ENCODE measurements at regions not wholly inside any gene's neighbourhood (a gene's known extent, or its start where the extent isn't known, plus 50 kb on each side); places are given as distances from the start of the nearest gene placed in this dataset.
"Not testable (repeated sequence)": the region's sequence is repeated elsewhere in the genome, so short reads cannot be mapped to it uniquely, and the experiment has no call there.

DNA sequence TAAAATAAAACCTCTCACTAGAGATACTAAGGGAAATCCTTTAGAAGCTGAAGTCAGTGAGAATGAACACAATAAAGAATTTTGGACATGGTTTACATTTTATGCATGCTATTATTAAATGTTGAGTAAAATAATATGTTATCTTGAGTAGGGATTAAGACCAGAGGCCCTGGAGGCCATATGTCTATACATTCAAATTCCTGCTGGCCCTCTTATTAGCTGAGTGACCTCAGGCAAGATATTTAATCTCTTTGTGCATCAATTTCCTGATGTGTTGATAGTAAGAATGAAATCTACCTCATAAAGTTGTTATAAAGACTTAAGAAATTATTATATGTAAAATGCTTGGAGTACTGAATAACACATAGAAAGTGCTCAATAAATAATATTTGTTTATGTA lies 281.1 kb upstream of the KLF4 start:
- TF ChIP-seq, protein P1, sequence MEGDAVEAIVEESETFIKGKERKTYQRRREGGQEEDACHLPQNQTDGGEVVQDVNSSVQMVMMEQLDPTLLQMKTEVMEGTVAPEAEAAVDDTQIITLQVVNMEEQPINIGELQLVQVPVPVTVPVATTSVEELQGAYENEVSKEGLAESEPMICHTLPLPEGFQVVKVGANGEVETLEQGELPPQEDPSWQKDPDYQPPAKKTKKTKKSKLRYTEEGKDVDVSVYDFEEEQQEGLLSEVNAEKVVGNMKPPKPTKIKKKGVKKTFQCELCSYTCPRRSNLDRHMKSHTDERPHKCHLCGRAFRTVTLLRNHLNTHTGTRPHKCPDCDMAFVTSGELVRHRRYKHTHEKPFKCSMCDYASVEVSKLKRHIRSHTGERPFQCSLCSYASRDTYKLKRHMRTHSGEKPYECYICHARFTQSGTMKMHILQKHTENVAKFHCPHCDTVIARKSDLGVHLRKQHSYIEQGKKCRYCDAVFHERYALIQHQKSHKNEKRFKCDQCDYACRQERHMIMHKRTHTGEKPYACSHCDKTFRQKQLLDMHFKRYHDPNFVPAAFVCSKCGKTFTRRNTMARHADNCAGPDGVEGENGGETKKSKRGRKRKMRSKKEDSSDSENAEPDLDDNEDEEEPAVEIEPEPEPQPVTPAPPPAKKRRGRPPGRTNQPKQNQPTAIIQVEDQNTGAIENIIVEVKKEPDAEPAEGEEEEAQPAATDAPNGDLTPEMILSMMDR (IDR thresholded peaks at IDR 0.05), result no peak
- no peak overlapping the region for H3K9ac ChIP-seq (ENCODE audit: low read depth in 2 of 2, low read length in 2 of 2)
- no peak for DNase-seq
- intact Hi-C loops (cut with DNase I), result no loop called here
- H3K27ac ChIP-seq, result no peak overlapping the region
- H3K9me3 ChIP-seq, result no peaks in the 10 kb centered on the region
- H3K27me3 ChIP-seq, result no peaks in the 10 kb centered on the region
- no peak overlapping the region for H3K4me3 ChIP-seq
- H3K36me3 ChIP-seq, result no peaks in the 10 kb centered on the region
- no peaks in the 10 kb centered on the region for H3K4me1 ChIP-seq

DNA sequence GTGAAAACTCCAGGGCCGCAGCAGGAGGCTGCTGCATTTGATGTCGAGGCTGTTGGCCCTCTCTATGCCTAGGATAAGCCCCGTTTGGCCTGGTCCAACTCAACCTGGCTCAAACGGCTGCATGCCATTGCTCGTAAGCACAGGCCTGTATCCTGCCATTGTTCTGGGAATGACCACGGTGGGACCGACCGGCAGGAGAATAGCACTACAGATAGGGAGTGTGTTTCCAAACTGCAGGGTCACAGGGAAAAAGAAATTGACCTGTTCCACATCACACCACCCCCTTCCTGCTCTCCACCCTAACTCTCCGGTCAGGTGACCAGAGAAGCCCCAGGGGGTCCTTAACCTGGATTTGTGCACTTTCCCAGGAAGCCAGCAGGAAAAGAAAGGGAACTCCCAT lies 278.7 kb upstream of the KLF4 start:
- no peak overlapping the region for H3K27ac ChIP-seq

DNA sequence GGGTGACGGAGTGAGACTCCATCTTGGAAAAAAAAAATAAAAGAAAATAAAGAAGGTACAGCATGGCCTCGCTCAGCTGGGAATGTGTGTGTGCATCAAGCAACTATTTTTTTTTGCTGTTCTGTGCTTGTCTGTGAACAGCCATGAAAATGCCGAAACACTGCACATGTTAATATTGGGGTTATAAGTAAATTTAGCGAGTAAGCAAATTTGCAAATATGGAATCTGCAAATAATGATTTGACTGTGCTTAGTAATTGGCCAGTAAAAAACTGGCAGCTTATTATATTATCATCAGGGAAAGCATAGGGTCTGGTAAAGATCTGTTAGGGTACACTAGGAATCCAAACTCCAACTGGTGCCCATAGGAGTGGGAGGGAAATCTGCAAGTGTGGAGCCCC lies 278.1 kb upstream of the KLF4 start:
- DNase-seq, result no peak
- Histone ChIP-seq H3K9me3 (no peaks in the 10 kb centered on the region), H3K27me3 (no peaks in the 10 kb centered on the region), H3K36me3 (no peaks in the 10 kb centered on the region), H3K4me1 (no peaks in the 10 kb centered on the region), H3K9ac (ENCODE audit: low read depth in 2 of 2, low read length in 2 of 2) (no peak overlapping the region), H3K27ac (no peak overlapping the region), H3K4me3 (no peak overlapping the region)
- intact Hi-C loops (cut with DNase I), result no loop called here
- TF ChIP-seq, protein P1 (IDR thresholded peaks at IDR 0.05), result no peak

More for the DNA sequence above, 278.7 kb upstream of the KLF4 start:
- H3K9me3 ChIP-seq, result no peaks in the 10 kb centered on the region
- no peak for DNase-seq
- H3K4me1 ChIP-seq, result no peaks in the 10 kb centered on the region
- TF ChIP-seq, protein P1 (IDR thresholded peaks at IDR 0.05), result no peak
- H3K9ac ChIP-seq (ENCODE audit: low read depth in 2 of 2, low read length in 2 of 2), result no peak overlapping the region
- intact Hi-C loops (cut with DNase I), result no loop called here
- no peaks in the 10 kb centered on the region for H3K36me3 ChIP-seq
- H3K27me3 ChIP-seq, result no peaks in the 10 kb centered on the region
- no peak overlapping the region for H3K4me3 ChIP-seq

DNA sequence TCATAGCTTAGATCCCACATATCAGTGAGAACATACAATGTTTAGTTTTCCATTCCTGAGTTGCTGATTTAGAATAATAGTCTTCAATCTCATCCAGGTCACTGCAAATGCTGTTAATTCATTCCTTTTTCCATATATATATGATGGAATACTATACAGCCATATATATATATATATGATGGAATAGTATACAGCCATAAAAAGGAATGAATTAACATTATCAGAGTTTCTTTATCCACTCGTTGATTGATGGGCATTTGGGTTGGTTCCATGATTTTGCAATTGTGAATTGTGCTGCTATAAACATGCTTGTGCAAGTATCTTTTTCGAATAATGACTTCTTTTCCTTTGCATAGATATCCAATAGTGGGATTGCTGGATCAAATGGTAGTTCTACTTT lies 273.9 kb upstream of the KLF4 start:
- intact Hi-C loops (cut with DNase I); DNase-seq: not testable (repeated sequence)

DNA sequence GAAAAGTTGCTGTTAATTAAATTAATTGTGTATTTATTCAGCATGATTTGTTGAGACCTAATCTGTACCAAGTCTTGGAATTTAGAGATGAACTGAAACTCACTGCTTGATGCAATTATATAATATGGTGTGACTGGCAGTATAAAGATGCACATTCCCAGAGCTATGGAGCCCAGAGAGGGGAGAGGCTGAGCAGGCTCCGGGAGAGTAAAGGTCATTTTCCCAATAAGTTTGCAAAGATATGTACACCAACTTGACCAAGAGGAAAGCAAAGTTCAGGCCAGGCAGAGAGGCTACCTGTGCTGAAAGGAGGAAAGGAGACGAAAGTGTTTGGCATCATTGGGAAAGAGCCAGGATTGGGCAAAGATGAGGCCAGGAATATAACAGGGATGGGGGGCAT lies 271.7 kb upstream of the KLF4 start:
- Histone ChIP-seq H3K27ac (no peak overlapping the region), H3K36me3 (no peaks in the 10 kb centered on the region), H3K27me3 (no peaks in the 10 kb centered on the region), H3K9ac (ENCODE audit: low read depth in 2 of 2, low read length in 2 of 2) (no peak overlapping the region), H3K9me3 (no peaks in the 10 kb centered on the region), H3K4me1 (no peaks in the 10 kb centered on the region), H3K4me3 (no peak overlapping the region)
- intact Hi-C loops (cut with DNase I), result no loop called here
- no peak for DNase-seq
- TF ChIP-seq, protein P1 (IDR thresholded peaks at IDR 0.05), result no peak

More for the DNA sequence above, 273.9 kb upstream of the KLF4 start:
- not testable (repeated sequence) for H3K4me1 ChIP-seq; H3K9ac ChIP-seq (ENCODE audit: low read depth in 2 of 2, low read length in 2 of 2); H3K27ac ChIP-seq; H3K36me3 ChIP-seq; H3K9me3 ChIP-seq; H3K4me3 ChIP-seq; H3K27me3 ChIP-seq

DNA sequence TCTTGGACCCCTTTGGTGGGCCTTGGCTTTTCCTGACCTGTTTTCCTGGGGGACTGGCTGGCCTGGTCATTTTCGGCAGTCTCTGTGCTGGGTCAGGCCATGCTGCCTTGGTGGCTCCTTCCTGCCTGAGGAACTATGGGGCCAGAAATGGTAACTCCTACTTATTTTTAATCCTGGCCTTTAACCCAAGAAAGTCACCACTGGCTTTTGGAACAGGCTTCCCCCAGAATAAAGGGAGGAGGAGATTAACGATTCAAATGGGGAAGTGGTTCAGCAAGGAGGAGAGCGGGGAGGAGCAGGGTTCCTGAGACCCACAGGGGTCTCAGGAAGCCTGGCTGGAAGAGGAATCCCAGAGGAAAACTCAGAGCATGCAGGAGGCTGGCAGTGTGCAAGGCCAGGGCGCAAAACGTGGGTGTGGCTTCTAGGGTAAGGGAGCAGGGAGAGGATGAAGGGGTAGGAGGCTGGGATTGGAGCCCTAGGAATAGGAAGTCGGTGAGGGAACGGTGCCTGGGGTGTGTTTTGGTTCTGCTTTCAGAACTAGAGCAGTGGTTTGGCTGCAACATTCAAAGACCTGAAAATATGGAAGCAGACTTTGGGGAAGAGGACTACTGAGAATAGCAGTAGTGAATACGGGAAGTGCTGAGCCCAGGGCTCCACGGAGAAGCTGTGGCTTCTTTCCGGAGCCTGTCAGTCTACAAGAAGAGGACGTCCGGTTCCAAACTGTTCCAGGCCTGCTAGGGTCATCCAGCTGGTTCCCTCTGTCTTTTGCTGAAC lies 271.1 kb upstream of the KLF4 start:
- Histone ChIP-seq H3K9me3 (no peaks in the 10 kb centered on the region), H3K9ac (ENCODE audit: low read depth in 2 of 2, low read length in 2 of 2) (no peak overlapping the region), H3K4me3 (no peak overlapping the region), H3K4me1 (peaks cover 2% of the 10 kb centered on the region), H3K27ac (no peak overlapping the region), H3K36me3 (no peaks in the 10 kb centered on the region), H3K27me3 (no peaks in the 10 kb centered on the region)
- intact Hi-C loops (cut with DNase I), result no loop called here
- no peak for DNase-seq
- TF ChIP-seq, protein P1 (IDR thresholded peaks at IDR 0.05), result no peak
